Neural crest cell (in vitro differentiated cells): ENCODE measurements at regions not wholly inside any gene's neighbourhood (a gene's known extent, or its start where the extent isn't known, plus 50 kb on each side); places are given as distances from the start of the nearest gene placed in this dataset.
"Not testable (repeated sequence)": the region's sequence is repeated elsewhere in the genome, so short reads cannot be mapped to it uniquely, and the experiment has no call there.

Experiments used
- DNase-seq: peaks from one replicate; pipeline ENCODE4 v3.0.0; 2021; ENCODE audit warnings: low read depth, mixed read lengths, low spot score
- H3K27ac Mint-ChIP-seq: one replicate; pipeline ENCODE4 v1.8.0; 2021; ENCODE audit warnings: mild to moderate bottlenecking, mixed read lengths; ENCODE audit not compliant: unreplicated experiment
- H3K27me3 Mint-ChIP-seq: 2 replicates; pipeline ENCODE4 v1.8.0; 2021; ENCODE audit warnings: low read depth, mild to moderate bottlenecking, mixed read lengths
- H3K36me3 Mint-ChIP-seq: 2 replicates; pipeline ENCODE4 v1.8.0; 2021; ENCODE audit warnings: low read depth, mild to moderate bottlenecking, mixed read lengths
- H3K4me1 Mint-ChIP-seq: 2 replicates; pipeline ENCODE4 v1.8.0; 2021; ENCODE audit warnings: mixed read lengths
- H3K4me3 Mint-ChIP-seq: one replicate; pipeline ENCODE4 v1.8.0; 2021; ENCODE audit warnings: mild to moderate bottlenecking, mixed read lengths
- H3K9me3 Mint-ChIP-seq: 2 replicates; pipeline ENCODE4 v1.8.0; 2021; ENCODE audit warnings: mixed read lengths
- TF ChIP-seq, protein P1 (sequence below): fragments of 200-600 bp; sonication (generic); conservative IDR thresholded peaks from 2 replicates; pipeline ENCODE4 v1.5.0; 2021; ENCODE audit warnings: antibody characterized with exemption, mild to moderate bottlenecking

GRCh38 chr3:181915551-181915950 is 203.8 kb downstream of the SOX2 start:
- Mint-ChIP-seq H3K27me3 (peaks cover 2% of the 10 kb centered on the region), H3K27ac (no peak overlapping the region), H3K9me3 (no peaks in the 10 kb centered on the region), H3K36me3 (no peaks in the 10 kb centered on the region), H3K4me3 (no peak overlapping the region), H3K4me1 (peaks cover 29% of the 10 kb centered on the region)
- TF ChIP-seq, protein P1, sequence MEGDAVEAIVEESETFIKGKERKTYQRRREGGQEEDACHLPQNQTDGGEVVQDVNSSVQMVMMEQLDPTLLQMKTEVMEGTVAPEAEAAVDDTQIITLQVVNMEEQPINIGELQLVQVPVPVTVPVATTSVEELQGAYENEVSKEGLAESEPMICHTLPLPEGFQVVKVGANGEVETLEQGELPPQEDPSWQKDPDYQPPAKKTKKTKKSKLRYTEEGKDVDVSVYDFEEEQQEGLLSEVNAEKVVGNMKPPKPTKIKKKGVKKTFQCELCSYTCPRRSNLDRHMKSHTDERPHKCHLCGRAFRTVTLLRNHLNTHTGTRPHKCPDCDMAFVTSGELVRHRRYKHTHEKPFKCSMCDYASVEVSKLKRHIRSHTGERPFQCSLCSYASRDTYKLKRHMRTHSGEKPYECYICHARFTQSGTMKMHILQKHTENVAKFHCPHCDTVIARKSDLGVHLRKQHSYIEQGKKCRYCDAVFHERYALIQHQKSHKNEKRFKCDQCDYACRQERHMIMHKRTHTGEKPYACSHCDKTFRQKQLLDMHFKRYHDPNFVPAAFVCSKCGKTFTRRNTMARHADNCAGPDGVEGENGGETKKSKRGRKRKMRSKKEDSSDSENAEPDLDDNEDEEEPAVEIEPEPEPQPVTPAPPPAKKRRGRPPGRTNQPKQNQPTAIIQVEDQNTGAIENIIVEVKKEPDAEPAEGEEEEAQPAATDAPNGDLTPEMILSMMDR = no peak
- DNase-seq = no peak

GRCh38 chr3:181916013-181916412 is 204.3 kb downstream of the SOX2 start:
- Mint-ChIP-seq H3K4me1 (peaks cover 29% of the 10 kb centered on the region), H3K36me3 (no peaks in the 10 kb centered on the region), H3K4me3 (no peak overlapping the region), H3K27me3 (peaks cover 2% of the 10 kb centered on the region), H3K9me3 (no peaks in the 10 kb centered on the region), H3K27ac (no peak overlapping the region)
- no peak for DNase-seq
- TF ChIP-seq, protein P1 = no peak

DNA sequence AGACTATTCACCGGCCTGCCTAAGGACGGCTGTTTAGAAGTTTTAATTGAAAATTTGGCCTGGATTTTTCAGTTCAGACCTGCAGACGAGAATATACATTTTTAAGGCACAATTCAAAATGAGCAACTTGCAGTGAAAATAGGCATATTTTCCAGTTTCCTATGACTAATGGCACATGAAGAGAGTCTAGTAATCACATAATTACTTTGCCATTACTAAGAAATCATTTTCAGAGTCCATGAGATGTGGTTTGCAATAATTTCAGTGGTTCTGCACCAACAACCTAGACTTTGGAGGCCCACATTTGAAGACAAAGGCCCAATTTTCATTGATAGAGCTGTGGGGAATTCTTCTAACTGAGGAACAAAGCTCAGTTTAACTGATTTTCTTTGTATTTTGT is 205.3 kb downstream of the SOX2 start:
- peaks cover 2% of the 10 kb centered on the region for H3K27me3 Mint-ChIP-seq
- no peak overlapping the region for H3K4me3 Mint-ChIP-seq
- H3K27ac Mint-ChIP-seq = no peak overlapping the region
- no peak for DNase-seq
- peaks cover 29% of the 10 kb centered on the region for H3K4me1 Mint-ChIP-seq
- no peaks in the 10 kb centered on the region for H3K36me3 Mint-ChIP-seq
- TF ChIP-seq, protein P1 = no peak
- no peaks in the 10 kb centered on the region for H3K9me3 Mint-ChIP-seq

GRCh38 chr3:181919375-181919774 is 207.7 kb downstream of the SOX2 start:
- Mint-ChIP-seq H3K9me3 (peaks cover 6% of the 10 kb centered on the region), H3K27me3 (peaks cover 2% of the 10 kb centered on the region), H3K4me3 (no peak overlapping the region), H3K4me1 (peaks cover 29% of the 10 kb centered on the region), H3K36me3 (no peaks in the 10 kb centered on the region), H3K27ac (no peak overlapping the region)
- TF ChIP-seq, protein P1 = no peak
- DNase-seq = no peak

- Mint-ChIP-seq H3K4me3 (no peak overlapping the region), H3K4me1 (peaks cover 25% of the 10 kb centered on the region), H3K36me3 (no peaks in the 10 kb centered on the region), H3K27ac (no peak overlapping the region), H3K27me3 (peaks cover 2% of the 10 kb centered on the region), H3K9me3 (peaks cover 12% of the 10 kb centered on the region)
- no peak for DNase-seq
- TF ChIP-seq, protein P1 = no peak
Measured at GRCh38 chr3:181920409-181920808, 208.7 kb downstream of the SOX2 start.

- DNase-seq = no peak
- Mint-ChIP-seq H3K27me3 (peaks cover 2% of the 10 kb centered on the region), H3K9me3 (peaks cover 12% of the 10 kb centered on the region), H3K27ac (no peak overlapping the region), H3K4me3 (no peak overlapping the region), H3K36me3 (no peaks in the 10 kb centered on the region), H3K4me1 (peaks cover 17% of the 10 kb centered on the region)
- TF ChIP-seq, protein P1 = no peak
Measured at GRCh38 chr3:181921220-181921619, 209.5 kb downstream of the SOX2 start.

DNA sequence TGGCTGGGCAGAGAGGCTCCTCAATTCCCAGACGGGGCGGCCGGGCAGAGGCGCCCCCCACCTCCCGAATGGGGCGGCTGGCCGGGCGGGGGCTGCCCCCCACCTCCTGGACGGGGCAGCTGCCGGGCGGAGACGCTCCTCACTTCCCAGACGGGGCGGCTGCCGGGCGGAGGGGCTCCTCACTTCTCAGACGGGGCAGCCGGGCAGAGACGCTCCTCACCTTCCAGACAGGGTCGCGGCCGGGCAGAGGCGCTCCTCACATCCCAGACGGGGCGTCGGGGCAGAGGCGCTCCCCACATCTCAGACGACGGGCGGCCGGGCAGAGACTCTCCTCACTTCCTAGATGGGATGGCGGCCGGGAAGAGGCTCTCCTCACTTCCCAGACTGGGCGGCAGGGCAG is 214.1 kb downstream of the SOX2 start:
- not testable (repeated sequence) for DNase-seq, H3K27me3 Mint-ChIP-seq
- peaks cover 14% of the 10 kb centered on the region for H3K36me3 Mint-ChIP-seq

More for the DNA sequence above, 214.1 kb downstream of the SOX2 start:
- H3K4me1 Mint-ChIP-seq, H3K4me3 Mint-ChIP-seq, H3K27ac Mint-ChIP-seq: not testable (repeated sequence)
- H3K9me3 Mint-ChIP-seq = peaks cover 19% of the 10 kb centered on the region
